Fibroblast of skin of right quadriceps (primary cell): ENCODE measurements at regions not wholly inside any gene's neighbourhood (a gene's known extent, or its start where the extent isn't known, plus 50 kb on each side); places are given as distances from the start of the nearest gene placed in this dataset.
A peak's percentile ranks its signal among the peaks of the same experiment; 100 is the strongest.

Experiments
- DNase-seq: peaks from one replicate; pipeline ENCODE4 v3.0.0-alpha.2; 2013

DNA sequence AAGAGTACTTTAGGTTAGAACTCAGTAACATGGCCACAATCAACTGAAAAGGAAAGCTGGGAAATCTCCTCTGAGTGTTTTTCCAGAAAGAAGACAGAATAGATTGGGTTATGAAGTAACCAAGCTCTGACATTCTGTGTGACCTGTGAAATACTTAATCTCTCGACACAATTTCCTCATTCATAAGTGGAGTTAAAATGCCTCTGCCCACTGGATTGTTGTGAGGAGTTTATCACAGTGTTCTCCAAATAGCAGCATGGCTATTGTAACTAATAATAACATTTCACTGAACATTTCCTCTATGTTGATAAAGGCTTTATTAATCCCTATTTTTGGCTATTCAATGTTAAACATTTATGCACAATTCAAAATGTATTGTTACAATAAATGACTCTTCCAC, 311.0 kb downstream of the GABRB2 start:
- DNase-seq: no peak

DNA sequence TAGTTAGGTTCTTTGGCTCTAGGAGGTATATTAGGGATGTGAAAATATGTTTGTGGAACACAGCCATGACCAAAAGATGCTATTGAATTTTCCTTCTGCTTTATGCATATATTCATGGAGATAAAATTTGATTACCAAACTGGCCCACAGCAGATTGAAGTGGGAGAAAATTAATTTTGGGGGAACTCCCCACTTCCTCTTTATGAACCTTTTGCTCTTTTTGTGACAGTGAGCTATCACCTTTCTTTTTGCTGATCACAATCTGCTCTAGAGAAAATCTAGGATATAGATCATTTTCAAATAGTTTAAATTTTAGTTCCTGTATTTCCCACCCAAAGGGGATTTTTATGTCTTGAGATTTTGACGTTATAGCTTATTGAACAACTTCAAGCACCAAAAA, 313.0 kb downstream of the GABRB2 start:
- DNase-seq: no peak

DNA sequence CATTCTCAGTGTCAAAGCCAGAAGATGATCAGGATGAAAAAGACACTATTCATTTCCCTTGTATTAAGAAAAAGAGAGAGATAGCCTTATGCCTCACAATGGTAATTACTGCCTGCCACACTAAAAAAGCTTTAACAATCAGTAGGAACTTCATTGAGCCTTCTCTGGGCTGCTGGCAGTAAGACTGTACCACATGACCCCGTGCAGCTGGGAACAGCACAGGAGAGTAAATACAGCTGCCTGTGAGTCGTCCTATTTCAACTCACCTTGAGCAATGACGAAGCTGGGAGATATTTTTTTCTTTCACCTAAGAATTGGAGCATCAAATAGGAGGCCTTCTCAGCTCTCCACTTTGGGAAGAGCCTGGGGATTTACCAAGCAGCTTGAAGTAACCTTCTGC, 316.3 kb downstream of the GABRB2 start:
- DNase-seq: no peak

DNA sequence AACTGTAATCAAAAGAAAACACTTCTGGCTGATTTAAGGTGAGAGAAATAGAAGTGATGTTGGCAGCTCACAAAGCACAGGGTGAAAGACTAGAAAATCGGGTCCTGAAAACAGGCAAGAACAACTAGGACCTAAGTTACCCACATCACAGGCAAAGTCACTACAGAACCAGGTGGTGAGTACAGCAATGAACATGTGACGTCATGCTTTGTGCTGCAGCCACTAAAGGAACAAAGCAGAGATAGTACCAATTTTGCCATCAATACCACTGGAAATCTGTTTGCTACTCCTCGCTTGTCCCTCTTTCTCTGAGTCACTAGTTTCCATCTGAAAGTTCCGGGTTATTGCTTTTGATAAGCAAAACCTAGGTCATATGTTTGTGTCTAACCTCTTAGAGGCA, 326.7 kb downstream of the GABRB2 start:
- DNase-seq: no peak

DNA sequence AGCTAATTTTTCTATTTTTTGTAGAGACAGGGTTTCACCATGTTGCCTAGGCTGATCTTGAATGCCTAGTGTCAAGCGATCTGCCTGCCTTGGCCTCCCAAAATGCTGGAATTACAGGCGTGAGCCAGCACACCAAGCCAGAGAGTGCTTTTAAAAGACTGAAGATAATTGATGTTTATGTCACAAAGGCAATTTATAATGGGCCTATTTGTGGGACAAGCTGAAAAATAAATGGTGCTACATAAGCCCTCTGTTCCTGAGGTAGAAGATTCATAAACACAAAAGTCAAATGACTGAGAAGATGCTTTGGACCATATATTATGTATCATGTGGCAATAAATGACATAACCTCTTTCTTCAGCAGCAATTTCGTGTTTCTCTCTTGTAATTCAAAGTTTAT, 329.6 kb downstream of the GABRB2 start:
- DNase-seq: no peak

DNA sequence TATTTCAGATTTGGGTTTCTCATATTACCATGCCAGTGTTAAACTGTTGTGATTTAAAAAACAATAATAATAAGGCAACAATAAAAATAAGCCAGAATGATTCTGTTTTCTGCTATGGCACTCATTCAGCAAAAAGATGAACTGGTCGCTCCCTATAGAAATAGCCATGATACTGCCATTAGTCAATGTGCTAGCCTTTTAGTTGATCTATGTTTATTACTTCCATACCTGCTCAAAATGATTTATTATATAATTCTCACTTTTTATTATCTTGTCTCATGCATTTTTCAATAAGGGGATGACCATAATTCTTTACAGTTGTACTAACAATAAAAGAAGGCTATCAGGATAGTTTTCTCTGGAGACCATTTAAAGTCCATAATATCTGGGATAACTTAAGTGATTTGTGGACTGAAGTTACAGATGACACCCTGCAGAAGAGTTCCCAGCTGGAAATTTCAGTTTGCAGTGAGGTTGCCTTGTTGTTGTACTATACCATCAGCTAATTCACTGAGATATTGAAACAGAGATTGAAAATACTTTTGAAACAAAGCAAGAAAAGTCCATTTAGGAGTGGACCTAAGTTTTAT, 334.3 kb downstream of the GABRB2 start:
- DNase-seq: no peak

DNA sequence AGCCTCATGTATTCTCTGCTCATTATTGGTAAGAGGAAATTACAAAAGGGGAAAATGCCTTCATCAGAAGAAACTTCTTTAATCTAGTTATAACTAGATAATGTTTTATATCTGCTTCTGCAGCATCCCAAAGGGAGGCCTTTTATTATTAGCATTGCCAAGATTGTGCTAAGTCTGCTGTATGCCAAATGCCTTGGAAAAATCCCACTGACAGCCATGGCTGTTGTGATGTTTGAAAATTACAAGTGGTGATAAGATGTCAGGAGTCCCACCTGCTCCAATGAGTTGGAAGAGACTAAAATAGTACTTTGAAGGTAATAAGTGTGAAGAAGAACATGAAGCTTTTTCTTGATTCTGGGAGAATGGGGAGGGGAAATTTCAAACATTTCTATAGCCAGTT, 345.0 kb downstream of the GABRB2 start:
- no peak for DNase-seq

DNA sequence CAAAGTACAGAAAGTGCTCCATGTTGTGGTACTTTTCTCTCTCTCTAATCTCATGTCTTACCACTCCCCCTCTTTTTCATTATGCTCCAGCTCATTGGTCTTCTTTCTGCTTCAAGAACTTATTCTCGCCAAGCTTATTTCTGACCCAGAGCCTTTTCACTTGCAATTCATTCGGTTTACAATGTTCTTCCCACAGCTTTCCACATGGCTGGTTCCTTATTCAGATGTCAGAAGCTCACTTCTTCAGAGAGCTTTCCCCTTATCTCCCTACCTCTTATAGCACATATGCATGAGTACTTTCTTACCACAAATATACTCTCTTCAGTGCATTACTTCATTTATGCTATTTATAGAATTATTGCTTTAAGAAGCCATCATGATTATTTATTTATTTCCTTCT, 338.8 kb upstream of the ATP10B start:
- no peak for DNase-seq

DNA sequence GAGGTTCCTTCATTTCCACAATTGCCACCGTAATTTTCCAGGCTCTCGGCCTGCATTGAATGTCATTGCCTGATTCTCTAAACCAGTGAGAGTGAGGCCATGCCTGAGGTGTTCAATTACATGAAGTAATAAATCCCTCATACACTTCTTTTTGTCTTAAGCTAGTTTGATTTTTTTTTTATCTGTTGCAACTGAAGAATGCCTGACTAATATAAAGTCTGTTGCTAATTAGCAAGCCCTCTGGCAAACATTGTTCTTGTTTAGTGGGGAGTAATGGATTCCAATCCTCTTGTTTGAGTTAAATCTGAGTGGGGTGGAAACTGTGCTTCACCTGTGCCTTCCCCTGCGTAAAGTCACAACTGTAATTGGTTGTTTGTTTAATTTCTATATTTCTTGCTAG, 338.1 kb upstream of the ATP10B start:
- peak; percentile 35 for DNase-seq

DNA sequence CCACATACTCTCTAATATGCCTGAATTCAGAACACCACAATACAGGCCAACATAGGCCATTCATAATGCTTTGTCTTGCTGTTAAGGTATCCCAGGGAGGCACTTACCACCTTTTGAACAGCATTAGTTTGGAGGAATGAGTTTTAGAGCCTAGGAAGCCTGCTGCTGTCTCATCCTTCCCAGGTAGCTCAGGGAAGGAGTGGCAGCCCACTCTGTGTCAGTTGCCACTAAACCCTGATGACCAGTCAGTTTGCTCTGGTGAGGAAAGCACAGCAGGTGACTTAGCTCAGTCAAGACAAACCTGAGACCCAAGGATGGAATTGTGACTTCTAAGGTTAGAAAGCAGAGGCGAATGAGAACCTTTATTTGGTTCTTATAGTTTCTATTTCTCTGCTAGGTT, 337.4 kb upstream of the ATP10B start:
- DNase-seq: no peak

DNA sequence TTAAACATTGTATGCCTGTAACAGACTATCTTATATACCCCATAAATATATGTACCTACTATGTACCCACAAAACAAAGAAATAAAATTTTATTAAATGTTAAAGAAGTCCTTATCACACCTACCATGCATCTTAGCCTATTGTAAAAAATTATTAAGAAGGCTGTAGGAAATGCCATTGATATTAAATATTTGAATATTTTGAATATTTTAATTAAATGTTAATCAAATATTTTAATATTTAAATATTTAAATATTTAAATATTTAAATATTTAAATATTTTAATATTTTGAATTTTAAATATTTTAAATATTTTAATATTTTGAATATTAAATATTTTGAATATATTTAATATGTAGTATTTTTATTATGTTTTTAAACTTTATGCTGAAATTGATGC, 331.5 kb upstream of the ATP10B start:
- DNase-seq: no peak

DNA sequence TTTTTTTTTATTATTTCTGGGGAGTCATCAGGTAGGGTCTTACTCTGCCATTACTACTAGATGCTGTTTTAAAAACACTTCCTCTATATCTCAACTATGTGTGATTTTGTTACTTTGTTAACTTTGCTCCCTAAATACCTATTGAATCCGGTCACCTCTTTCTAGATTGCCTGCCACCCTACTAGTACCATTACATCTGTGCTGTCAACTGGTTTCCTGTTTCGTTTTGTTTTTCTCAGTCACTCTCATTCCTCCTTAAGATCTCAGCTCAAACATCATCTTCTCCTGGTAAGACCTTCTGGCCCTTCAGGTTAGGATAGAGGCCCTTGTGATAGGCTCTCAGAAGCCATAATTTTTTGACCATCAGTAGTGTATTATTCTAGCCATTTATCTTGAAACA, 324.2 kb upstream of the ATP10B start:
- no peak for DNase-seq

DNA sequence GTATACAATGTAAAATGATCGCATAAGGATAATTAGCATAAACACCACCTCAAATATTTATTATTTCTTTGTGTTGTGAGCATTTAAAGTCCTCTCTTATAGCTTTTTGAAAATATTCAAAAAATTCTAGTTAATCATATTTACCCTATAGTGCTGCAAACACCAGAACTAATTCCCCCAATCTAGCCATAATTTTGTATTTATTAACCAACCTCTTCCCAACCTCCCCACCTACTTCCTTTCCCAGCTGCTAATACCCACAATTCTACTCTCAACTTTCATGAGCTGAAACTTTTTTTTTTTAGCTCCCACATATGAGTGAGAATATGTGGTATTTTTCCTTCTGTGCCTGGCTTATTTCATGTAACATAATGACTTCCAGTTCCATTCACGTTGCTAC, 317.8 kb upstream of the ATP10B start:
- DNase-seq: no peak

DNA sequence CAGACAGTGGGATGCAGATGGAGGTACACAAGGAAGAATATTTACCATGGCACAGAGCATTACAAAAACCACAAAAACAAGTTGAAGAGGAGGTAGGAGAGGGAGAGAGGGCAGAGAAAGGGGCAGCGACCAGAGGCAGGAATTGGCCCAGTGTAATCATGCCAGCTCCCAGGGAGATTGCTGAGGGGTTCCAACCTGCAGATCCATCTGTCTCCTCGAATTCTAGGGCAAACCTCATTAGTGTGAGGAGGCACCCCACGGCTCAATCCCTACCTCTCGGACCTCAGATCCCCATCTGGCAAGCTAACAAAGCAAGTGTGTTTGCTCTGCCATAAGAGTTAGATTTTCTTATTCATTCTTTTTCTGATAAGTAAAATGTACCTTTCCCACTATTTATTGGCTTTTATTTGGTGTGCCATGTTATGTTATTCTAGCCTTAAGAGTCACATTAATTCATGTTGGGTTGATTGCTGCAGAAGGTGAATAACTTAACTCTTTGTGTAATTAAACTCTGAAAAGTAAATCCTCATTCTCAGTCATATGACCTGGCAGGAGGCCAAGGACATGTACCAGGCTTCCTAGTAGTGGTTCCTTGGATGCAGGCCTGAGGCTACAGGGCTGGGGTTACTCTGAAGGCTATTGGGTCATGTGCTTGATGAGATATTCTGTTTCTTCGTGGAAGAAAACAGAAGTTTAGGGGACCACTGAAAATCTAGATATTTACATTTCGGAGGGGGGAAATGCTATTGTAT, 315.2 kb upstream of the ATP10B start:
- no peak for DNase-seq

DNA sequence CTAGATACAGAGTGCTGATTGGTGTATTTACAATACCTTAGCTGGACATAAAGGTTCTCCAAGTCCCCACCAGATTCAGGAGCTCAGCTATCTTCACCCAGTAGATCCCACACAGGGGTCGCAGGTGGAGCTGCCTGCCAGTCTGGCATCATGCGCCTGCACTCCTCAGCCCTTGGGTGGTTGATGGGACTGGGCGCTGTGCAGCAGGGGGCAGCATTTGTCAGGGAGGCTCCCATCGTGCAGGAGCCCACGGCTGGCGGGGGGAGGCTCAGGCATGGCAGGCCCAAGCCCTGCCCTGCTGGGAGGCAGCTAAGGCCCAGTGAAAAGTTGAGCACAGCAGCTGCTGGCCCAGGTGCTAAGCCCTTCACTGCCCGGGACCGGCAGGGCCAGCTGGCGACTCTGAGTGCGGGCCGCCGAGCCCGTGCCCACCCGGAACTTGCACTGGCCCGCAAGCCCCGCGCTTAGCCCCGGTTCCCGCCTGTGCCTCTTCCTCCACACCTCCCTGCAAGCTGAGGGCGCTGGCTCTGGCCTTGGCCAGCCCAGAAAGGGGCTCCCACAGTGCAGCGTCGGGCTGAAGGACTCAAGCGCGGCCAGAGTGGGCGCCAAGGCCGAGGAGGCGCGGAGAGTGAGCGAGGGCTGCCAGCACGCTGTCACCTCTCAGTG, 314.1 kb upstream of the ATP10B start:
- no peak for DNase-seq

DNA sequence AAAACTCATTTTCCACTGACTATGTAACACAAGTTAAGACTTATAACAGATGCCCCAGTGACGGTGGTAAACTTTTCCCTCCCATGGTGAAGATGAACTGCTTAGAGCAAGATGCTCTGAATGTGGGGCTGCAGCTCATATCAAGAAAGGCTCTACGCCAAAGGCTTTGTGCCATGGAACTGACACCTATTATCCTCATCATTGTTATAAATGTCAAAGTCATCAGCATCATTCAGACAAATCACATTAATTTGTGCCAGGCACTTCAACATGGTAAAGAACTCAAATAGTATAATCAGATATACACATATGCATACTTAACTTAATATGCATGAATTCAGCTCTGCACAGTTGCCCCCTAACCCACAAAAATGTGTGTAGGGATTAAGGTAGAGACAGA, 305.9 kb upstream of the ATP10B start:
- no peak for DNase-seq

DNA sequence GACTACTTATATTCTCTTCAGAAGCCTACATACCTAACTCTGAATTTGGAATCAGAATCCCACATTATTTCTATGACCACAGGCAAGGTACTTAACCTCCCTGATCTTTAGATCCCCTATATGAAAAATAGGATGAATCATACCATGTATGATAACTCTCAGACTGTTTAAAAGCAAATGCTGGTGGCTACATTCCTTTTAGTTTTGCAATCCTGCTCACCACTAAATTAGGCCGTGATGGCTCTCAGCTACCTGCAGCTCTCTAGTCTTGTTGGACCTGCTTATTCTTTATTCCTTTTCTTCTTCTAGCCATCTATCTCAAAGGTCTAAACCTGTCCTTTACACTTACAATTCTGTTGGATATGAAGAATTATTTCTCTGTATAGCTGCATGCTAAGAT, 303.4 kb upstream of the ATP10B start:
- DNase-seq: no peak

DNA sequence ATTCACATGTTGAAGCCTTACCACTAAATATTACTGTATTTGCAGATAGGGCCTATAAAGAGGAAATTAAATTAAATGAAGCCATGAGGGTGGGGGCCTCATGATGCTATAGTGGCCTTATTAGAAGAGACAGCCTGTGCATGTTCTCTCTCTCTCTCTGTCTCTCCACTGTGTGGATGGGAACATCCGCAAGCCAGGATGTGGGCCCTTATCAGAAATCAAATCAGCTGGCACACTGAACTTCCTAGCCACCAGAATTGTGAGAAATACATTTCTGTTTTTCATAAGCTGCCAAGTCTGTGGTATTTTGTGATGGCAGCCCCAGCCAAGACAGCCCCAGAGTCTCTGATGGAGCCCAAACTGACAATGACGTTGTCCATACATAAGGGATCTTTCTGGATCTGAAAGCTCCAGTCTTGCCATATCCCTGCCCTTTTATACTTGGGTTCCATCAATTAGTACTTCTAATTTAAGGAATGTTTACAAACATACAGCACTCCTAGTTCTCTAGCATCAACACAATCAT, 300.5 kb upstream of the ATP10B start:
- no peak for DNase-seq

DNA sequence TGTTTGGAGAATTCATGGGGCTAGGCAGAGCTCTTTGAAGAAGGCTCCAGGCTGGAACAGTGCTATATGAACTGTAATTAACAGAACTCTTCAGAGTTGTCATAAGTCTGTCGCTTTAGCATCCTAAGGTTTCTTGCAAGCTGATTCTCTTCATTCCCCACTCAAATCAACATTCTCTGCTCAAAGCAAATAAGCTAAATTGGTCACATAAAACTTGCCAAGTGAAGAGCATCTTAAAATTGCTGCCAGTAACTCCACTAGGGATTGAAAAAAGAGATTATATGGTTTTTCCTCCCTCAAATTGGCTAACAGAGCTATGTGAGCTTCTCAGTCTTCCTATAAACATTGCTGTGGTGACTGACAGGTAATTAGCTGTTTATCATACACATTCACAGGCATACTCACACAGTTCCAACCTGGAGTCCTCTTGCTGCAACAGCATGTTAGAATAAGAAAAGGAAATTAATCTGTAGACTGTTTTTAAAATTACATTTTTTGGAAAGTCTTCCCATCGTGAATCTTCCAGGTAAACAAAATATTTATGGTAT, 298.5 kb upstream of the ATP10B start:
- DNase-seq: no peak

DNA sequence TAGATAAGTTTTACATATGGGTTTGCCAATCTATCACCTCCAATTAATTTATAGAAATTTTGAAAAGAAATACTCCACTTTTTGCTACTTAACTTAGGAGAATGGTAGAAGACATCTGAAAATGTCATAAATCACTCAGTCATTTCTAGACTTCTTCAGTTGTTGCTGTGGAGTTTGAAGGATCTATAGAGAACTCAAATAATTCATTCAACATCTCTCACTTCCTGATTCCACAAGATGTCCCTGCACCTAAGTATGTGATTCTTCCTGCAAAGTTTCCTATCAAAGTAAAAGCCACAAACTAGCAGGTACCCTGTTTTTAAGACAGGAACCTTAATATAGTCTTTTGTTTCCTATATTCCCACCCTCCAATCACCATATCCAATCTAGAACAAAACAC, 297.1 kb upstream of the ATP10B start:
- no peak for DNase-seq

DNA sequence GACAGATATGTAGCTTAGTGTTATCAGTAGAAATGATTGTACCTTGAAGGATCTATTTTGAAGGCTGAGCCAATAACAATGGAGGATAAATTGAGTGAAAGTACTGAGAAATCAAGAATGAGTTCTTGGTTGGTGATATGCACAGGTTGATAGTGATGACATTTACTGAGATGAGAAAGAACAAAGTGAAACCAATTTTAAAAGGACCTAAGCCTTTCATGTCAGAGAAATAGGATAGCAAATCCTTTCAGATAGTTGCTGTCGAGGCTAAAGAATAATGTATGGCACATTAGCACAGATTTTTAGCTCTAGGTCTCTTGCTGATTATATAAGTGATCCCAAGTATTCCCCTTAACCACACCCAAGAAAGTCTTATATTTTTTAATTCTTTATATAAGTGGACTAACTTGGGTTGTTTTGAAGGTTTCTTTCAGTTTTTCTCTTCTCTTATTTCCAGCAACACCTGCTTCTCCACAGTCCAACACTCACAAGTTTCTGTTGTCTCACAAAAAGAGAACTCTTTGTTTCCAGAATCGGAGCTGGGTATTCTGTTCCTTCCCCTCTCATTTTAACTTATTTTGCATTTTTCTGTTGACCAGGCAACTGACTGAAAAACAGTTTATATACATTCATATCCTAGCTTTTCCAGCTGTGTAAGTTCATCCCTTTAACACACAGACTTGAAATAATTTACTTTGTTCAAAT, 286.9 kb upstream of the ATP10B start:
- no peak for DNase-seq

DNA sequence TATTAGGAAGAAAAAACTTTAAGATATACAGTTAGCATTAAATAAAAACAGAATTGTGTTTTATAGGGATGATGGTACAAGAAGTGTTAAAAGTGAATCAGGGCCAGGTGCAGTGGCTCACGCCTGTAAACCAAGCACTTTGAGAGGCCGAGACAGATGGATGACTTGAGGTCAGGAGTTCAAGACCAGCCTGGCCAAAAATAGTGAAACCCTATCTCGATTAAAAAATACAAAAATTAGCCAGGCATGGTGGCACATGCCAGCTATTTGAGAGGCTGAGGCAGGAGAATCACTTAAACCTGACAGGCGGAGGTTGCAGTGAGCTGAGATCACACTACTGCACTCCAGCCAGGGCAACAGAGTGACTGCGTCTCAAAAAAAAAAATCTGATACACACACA, 282.9 kb upstream of the ATP10B start:
- DNase-seq: no peak

DNA sequence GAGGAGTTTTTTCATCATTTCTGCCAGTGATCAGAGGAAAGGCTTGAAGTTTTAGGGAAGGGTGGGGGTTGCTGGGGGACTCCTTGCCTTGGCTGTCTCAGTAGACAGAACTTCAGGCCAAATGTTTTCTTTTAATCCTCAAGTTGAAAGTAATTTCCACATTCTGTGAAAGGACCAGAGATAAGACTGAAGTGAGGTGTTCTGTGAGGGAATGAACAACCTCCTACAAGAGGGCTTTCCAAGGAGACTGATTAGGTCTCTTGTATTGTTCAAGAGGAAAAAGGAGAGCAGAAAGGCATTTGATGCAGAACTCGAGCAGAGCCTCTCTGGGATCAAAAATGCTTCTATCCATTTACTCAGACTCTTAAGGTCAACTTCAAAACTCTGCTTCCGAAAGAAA, 282.1 kb upstream of the ATP10B start:
- DNase-seq: no peak
